HUES6 (cell line): ENCODE measurements at regions not wholly inside any gene's neighbourhood (a gene's known extent, or its start where the extent isn't known, plus 50 kb on each side); places are given as distances from the start of the nearest gene placed in this dataset.

ENCODE experiments used
- H3K27ac ChIP-seq: 2 replicates; pipeline ENCODE4 v1.7.0; 2013; ENCODE audit warnings: low read depth, mild to moderate bottlenecking, low read length, inconsistent platforms
- H3K27me3 ChIP-seq: 2 replicates; pipeline ENCODE4 v1.6.1; 2013; ENCODE audit warnings: low read length; ENCODE audit not compliant: control insufficient read depth, insufficient read depth
- H3K36me3 ChIP-seq: 2 replicates; pipeline ENCODE4 v1.6.1; 2013; ENCODE audit warnings: low read length; ENCODE audit not compliant: control insufficient read depth, insufficient read depth
- H3K4me1 ChIP-seq: 2 replicates; pipeline ENCODE4 v1.6.1; 2013; ENCODE audit warnings: low read length; ENCODE audit not compliant: control insufficient read depth, insufficient read depth
- H3K4me3 ChIP-seq: 2 replicates; pipeline ENCODE4 v1.5.1; 2013; ENCODE audit warnings: low read depth, low read length
- H3K9ac ChIP-seq: one replicate; pipeline ENCODE4 v1.6.1; 2013; ENCODE audit warnings: mild to moderate bottlenecking, low read length
- H3K9me3 ChIP-seq: 2 replicates; pipeline ENCODE4 v1.6.1; 2013; ENCODE audit warnings: low read depth, low read length; ENCODE audit not compliant: control insufficient read depth, insufficient read depth

DNA sequence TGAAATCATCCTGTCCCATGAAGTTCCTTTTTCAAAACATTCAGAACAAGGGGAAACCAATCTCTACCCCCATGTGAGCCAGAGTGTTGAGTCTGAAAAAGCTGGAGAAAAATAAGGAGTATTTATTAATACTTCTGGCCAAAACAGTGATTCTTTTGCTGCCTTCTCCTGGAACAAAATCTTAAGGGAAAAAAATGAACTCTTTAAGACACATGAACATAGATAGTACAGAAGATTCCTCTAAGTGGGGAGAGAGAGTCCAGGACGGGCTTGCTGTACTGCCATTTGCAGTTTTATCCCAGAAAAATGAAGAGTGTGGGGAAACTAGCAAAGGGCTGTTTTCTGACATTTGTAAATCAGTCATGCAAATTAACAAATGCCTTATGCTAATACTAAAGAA is 173.4 kb upstream of the CELF2 start:
- Histone ChIP-seq H3K27me3 (no peaks in the 10 kb centered on the region), H3K4me3 (no peak overlapping the region), H3K4me1 (no peaks in the 10 kb centered on the region), H3K9me3 (no peaks in the 10 kb centered on the region; the same call in 1 of the 2 replicates), H3K36me3 (no peaks in the 10 kb centered on the region), H3K9ac (no peak overlapping the region), H3K27ac (no peak overlapping the region)

DNA sequence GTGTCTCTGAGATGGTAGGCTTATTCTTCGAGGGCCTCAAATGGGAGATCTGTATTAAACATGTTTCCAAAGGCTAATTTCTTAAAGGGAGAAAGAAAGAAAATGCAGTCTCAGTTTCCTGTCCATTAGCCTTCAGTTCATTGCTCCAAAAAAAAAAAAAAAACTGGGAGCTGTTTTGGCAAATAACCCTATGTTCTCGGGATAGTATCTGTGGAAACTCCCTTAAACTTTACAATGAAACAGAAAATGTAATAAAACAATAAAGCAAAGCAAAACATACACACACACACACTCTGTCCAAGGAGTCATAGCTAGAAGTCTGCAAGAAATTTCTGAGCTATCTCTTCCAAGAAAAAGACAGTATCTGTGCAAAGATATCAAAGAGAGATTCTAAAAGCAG is 172.5 kb upstream of the CELF2 start:
- no peak overlapping the region for H3K9ac ChIP-seq
- H3K4me3 ChIP-seq = no peak overlapping the region
- no peaks in the 10 kb centered on the region for H3K36me3 ChIP-seq
- no peaks in the 10 kb centered on the region for H3K4me1 ChIP-seq
- H3K27me3 ChIP-seq = no peaks in the 10 kb centered on the region
- no peak overlapping the region for H3K27ac ChIP-seq
- H3K9me3 ChIP-seq = no peaks in the 10 kb centered on the region

DNA sequence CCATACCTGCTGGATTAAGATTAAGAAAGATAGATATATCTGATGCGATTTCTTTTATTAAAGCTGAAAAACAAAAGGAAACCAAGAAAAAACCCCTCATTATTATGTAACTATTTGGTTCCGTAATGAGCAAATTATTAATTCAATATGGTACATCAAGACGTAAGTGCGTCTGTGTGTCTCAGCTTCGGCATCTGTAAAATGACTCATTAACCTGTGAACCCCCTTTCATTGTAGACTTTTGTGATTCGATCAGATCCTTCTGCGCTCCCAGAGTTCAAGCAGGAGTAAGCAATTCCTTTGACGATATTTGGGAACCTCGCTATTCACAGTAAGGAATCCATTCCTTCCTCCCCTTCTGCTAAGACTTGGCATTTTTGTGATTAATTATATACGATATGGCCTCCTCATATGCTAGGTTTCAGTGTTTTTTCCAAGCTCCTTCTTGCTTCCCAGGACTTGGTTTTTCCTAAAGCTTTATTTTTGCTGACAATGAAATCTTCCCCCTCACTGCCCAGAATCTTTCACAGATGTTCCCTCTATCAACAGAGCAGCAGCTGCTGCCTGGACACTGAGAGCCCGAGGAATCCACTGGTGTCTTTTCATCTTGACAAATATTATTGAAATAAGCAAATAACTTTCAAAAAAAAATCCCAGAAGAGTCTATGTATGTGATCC is 171.7 kb upstream of the CELF2 start:
- no peaks in the 10 kb centered on the region for H3K4me1 ChIP-seq
- H3K27me3 ChIP-seq = no peaks in the 10 kb centered on the region
- H3K9ac ChIP-seq = no peak overlapping the region
- no peak overlapping the region for H3K4me3 ChIP-seq
- H3K36me3 ChIP-seq = no peaks in the 10 kb centered on the region
- H3K27ac ChIP-seq = no peak overlapping the region
- no peaks in the 10 kb centered on the region for H3K9me3 ChIP-seq

DNA sequence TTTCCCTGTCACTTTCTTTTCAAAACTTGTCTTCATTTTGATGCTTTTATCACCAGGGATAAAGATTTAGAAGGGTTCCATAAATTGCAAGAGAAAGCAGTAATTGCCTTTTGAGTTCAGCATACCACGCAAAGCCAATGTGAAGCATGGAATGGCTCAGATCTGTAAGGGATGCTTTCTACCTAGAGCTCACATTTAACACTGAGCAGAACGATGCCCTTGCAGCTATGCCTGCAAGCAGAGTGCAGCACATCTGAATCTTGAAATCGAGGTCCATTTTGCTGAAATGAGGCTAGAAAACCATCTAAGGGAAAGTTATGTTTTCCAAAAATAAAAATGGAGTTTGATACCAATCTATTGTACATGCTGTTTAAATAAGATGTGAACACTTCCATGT is 171.2 kb upstream of the CELF2 start:
- Histone ChIP-seq H3K27ac (no peak overlapping the region), H3K27me3 (no peaks in the 10 kb centered on the region), H3K9ac (no peak overlapping the region), H3K9me3 (no peaks in the 10 kb centered on the region), H3K4me1 (no peaks in the 10 kb centered on the region), H3K4me3 (no peak overlapping the region), H3K36me3 (no peaks in the 10 kb centered on the region)

DNA sequence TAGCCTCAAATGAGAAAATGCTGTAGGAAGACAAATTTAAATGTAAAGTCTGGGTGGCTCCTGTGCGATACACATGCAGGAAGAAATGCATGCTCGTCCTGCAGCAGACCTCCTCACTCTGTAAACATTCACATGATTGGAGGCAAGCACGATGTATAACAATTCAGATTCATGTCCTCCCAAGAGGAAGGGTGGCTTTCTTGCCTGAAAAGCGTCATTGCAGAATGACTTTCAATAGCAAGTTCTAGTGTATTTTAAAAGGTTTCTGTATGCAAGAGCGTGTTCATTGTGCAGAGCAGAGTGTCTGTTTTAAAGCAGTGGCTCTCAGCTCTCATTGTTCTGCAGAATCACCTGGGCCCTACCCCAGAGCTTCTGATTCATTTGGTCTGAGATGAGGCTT is 170.3 kb upstream of the CELF2 start:
- Histone ChIP-seq H3K27me3 (no peaks in the 10 kb centered on the region), H3K36me3 (no peaks in the 10 kb centered on the region), H3K4me1 (no peaks in the 10 kb centered on the region), H3K9me3 (no peaks in the 10 kb centered on the region), H3K4me3 (no peak overlapping the region), H3K9ac (no peak overlapping the region), H3K27ac (no peak overlapping the region)

DNA sequence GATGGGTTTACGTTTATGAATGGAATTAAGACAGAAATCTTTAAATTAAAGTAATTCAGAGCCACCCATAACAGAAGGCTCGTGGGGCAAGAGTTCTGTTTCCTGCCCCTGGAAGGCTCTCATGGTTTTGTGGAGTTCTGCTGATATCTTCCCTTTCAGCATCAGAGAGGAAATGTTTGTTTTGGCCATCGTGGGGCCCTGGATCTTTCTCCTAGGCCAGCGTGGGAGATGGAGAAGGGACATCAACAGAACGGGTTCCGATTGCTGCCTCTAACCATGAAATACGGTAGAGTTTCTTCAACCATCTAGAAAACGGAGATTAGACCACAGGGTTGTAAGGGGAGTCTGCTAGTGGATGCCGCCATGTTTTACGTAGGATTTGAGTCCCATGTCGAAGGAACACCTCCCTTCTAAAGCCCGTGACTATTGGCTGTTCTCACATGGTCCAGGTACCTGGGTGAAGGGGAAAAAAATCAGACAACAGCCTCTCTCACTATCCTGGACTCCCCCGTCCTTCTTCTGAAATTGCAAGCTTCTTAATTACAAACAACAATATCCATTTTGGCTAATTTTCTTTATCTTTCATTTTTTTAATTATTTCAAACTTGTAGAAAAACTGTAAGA is 169.1 kb upstream of the CELF2 start:
- Histone ChIP-seq H3K4me3 (no peak overlapping the region), H3K4me1 (no peaks in the 10 kb centered on the region), H3K9me3 (no peaks in the 10 kb centered on the region), H3K9ac (no peak overlapping the region), H3K36me3 (no peaks in the 10 kb centered on the region), H3K27ac (no peak overlapping the region), H3K27me3 (no peaks in the 10 kb centered on the region)

DNA sequence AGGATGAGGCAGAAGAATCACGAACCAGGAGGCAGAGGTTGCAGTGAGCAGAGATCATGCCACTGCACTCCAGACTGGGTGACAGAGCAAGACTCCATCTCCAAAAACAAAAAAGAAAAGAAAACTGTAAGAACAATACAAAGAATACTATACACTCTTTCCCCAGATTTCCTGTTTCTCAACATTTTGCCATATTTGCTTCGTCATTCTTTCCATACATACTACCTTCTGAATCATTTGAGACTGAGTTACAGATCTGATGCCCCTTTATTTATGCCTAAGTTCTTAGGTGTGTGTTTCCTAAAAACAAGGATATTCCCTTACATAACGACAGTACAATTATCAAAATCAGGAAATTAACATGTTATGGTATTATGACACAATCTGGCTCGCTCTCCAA is 168.4 kb upstream of the CELF2 start:
- no peaks in the 10 kb centered on the region for H3K9me3 ChIP-seq
- no peaks in the 10 kb centered on the region for H3K36me3 ChIP-seq
- no peaks in the 10 kb centered on the region for H3K27me3 ChIP-seq
- no peak overlapping the region for H3K27ac ChIP-seq
- H3K4me1 ChIP-seq = no peaks in the 10 kb centered on the region
- H3K9ac ChIP-seq = no peak overlapping the region
- no peak overlapping the region for H3K4me3 ChIP-seq

DNA sequence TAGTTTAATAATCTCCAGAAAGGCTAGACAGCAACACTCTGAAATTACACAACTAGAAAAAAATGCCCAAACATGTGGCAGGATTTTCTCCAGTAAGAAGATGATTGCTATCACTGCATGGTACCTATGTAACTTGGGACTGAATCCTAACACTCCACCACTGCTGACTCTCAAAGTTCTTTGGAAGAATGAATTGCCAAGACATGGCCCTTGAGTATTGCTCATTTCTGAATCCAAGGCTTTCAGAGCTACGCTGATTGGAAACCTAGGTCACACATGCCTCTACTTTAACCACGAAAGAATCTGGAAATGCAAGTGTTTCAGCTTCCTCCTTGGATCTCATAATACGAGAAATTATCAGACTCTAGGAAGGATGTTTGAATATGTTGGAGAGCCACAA is 167.5 kb upstream of the CELF2 start:
- no peaks in the 10 kb centered on the region for H3K27me3 ChIP-seq
- H3K27ac ChIP-seq = no peak overlapping the region
- H3K36me3 ChIP-seq = no peaks in the 10 kb centered on the region
- H3K4me3 ChIP-seq = no peak overlapping the region
- H3K4me1 ChIP-seq = no peaks in the 10 kb centered on the region
- no peak overlapping the region for H3K9ac ChIP-seq
- no peaks in the 10 kb centered on the region for H3K9me3 ChIP-seq

DNA sequence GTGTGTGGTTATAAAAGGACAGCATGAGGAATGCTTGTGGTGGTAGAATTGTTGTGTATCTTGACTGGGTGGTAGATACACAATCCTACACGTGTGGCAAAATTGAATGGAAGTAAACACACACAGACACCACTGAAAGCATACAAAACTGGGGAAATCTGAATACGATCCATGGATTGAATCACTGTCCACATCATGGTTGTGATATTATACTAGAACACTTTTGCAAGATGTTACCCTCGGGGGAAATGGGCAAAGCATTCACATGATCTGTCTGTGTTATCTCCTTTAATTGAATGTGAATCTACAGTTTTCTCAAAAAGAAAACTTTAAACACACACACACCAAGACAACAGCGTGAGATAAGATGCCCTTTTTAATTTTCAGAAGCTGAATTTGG is 165.2 kb upstream of the CELF2 start:
- no peak overlapping the region for H3K9ac ChIP-seq
- no peaks in the 10 kb centered on the region for H3K9me3 ChIP-seq
- no peaks in the 10 kb centered on the region for H3K4me1 ChIP-seq
- no peak overlapping the region for H3K4me3 ChIP-seq
- no peaks in the 10 kb centered on the region for H3K36me3 ChIP-seq
- no peaks in the 10 kb centered on the region for H3K27me3 ChIP-seq
- H3K27ac ChIP-seq = no peak overlapping the region

DNA sequence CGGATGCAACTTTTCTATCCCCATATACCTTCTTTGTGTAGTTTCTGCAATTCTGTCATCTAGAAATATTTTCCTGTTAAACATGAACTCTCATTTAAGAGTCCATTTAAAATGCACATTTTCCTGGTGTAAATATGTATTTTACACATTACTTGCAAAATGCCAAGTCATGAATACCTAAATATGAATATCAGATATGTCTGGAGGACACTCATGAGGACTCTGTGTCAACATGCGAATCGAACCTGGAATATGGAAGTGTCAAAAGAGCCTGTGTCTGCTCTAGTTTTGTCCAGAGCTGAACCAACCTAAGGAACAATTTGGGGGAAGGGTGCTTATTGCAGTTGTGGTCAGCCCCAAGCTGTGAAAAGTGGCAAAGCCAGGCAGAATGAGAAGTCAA is 163.7 kb upstream of the CELF2 start:
- H3K27ac ChIP-seq = no peak overlapping the region
- H3K9ac ChIP-seq = no peak overlapping the region
- no peak overlapping the region for H3K4me3 ChIP-seq
- H3K27me3 ChIP-seq = no peaks in the 10 kb centered on the region
- no peaks in the 10 kb centered on the region for H3K36me3 ChIP-seq
- H3K4me1 ChIP-seq = no peaks in the 10 kb centered on the region
- no peaks in the 10 kb centered on the region for H3K9me3 ChIP-seq

DNA sequence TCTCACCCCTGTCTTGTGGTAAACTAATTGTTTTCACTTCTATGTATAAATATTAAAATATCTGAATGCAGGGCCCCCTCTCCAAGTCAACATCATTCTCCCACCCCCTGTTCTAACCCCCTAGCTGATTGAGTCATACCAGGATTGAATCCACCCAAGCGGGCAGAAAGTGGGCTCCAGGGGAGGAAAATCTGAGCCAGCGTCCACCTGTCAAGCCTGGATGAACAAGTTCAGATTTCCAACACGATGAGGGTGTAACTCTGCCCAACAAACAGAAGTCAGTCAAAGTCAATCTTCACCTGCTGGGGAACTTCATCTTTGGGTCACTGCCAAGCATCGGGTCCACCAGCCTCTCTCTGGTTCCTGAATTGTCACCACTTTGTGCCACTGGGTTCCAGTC is 162.9 kb upstream of the CELF2 start:
- no peaks in the 10 kb centered on the region for H3K36me3 ChIP-seq
- no peak overlapping the region for H3K27ac ChIP-seq
- H3K4me3 ChIP-seq = no peak overlapping the region
- no peaks in the 10 kb centered on the region for H3K4me1 ChIP-seq
- H3K27me3 ChIP-seq = no peaks in the 10 kb centered on the region
- no peak overlapping the region for H3K9ac ChIP-seq
- no peaks in the 10 kb centered on the region for H3K9me3 ChIP-seq
